NCI-H2227 treated with DMSO at 0.1 percent for 48 hours (cell line): ENCODE measurements at regions not wholly inside any gene's neighbourhood (a gene's known extent, or its start where the extent isn't known, plus 50 kb on each side); places are given as distances from the start of the nearest gene placed in this dataset.
"Not testable (repeated sequence)": the region's sequence is repeated elsewhere in the genome, so short reads cannot be mapped to it uniquely, and the experiment has no call there.

Experiments used
- DNase-seq: peaks from one replicate; lab custom pipeline; 2025; lab: John Stamatoyannopoulos, UW

DNA sequence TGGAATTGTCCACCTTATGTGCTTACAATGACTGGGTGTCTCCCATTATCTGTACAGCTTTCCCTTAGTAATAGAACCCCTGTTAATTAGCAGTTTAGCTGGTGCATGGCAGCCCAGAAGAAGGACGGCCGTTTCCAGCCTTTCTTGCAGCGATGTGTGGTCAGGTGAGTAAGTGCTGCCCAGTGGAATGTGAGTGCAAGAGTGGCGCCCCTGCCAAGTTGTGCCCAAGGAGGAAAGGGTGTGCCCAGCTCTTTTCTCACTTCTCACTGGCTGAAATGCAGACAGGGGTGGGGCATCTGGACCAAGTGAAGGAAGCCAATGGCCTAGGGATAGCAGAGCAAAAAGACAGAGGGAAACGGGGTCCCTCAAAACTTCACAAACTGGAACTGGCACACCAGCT, 296.8 kb downstream of the PREX1 start:
- no peak for DNase-seq

DNA sequence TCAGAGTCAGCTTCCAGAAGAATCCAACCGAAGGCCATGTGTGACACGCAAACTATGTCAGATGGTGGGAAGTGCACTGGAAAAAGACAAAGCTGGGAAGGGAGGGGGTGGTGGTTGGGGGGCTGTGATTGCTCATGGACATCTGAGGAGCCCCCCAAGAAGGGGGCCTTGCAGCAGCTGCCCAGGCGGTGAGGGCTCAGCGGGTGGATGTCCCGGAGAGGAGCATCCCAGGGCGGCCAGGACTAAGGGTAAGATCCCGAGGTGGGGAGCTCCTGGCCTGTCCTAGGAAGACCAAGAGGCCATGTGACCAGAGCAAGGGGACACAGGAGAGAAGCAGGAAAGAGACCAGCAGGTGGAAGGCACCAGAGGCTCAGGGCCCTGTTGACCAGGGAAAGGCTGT, 299.5 kb downstream of the PREX1 start:
- DNase-seq, result no peak

DNA sequence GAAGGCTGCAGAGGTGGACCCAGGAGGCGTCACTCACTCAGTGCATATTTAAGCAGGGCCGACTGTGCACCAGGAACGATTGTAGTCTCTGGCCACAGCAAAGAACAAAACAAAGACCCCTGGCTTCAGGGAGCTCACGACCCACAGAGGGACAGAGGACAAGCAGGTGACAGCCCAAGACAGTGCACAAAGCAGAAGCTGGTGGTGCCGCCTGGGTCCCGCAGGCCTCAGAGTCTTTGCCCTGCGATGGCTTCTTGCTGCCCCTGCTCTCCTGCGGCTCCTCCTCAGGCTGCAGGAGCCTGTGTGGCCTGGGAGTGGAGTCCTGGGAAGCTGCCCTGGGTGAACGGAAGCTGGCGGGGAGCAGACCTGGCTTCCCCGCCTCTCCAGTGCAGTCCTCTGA, 300.0 kb downstream of the PREX1 start:
- DNase-seq, result no peak

DNA sequence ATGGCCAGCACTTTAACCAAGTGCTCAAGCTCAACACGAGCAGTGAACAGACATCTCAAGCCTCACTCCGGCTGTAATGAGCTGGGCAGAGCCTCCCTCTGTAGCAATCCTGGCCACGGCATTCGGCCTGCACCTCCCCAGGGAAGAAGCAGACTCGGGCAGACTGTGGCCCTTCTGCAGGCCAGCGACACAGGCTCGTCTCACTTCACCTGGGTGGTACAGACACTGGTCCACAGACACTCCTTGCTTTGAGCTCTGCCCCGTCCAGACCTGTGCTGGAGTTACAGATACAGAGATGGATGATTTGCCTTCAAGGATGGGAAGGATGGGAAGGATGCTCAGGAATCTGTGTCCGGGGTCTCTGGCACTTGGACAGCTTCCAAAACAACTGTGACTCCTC, 300.9 kb downstream of the PREX1 start:
- no peak for DNase-seq

GRCh38 chr20:48525400-48525799, 302.4 kb downstream of the PREX1 start:
- DNase-seq, result no peak

DNA sequence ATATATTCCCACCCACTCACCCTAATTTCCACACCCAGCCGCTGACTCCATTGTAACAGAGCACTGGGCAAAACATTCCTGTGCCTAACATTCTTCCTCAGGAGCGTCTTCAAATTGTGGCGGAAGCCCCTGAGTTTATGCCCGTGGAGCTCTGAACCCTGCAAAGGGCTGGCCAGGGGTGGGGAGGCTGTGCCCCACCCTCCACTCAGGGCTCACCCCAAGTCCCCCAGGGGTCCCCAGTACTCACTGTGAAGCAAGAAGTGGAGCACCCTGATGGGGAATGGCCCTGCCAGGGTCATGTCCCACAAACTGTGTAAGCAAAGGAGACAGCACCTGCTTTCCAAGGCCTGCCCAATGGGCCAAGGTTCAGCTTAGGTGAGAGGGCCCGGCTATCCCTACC, 303.2 kb downstream of the PREX1 start:
- DNase-seq, result no peak

GRCh38 chr20:48523191-48523995, 304.4 kb downstream of the PREX1 start:
- no peak for DNase-seq

- DNase-seq, result no peak
Observed at GRCh38 chr20:48521121-48521520, 306.7 kb downstream of the PREX1 start.

GRCh38 chr20:48516196-48516595, 311.6 kb downstream of the PREX1 start:
- DNase-seq, result not testable (repeated sequence)

- not testable (repeated sequence) for DNase-seq
Observed at GRCh38 chr20:48514577-48514976, 313.2 kb downstream of the PREX1 start.

DNA sequence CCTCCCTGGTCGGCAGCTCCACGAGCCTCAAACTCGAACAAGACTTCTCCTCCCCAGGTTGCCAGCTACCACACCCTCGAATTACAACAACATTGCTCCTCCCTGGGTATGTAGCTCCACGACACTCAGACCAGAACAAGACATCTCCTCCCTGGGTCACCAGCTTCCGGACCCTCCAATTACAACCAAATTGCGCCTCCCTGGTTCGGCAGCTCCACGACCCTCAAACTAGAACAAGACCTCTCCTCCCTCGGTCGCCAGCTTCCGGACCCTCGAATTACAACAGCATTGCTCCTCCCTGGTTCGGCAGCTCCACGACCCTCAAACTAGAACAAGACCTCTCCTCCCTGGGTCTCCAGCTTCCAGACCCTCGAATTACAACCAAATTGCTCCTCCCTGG, 315.3 kb downstream of the PREX1 start:
- DNase-seq, result not testable (repeated sequence)

DNA sequence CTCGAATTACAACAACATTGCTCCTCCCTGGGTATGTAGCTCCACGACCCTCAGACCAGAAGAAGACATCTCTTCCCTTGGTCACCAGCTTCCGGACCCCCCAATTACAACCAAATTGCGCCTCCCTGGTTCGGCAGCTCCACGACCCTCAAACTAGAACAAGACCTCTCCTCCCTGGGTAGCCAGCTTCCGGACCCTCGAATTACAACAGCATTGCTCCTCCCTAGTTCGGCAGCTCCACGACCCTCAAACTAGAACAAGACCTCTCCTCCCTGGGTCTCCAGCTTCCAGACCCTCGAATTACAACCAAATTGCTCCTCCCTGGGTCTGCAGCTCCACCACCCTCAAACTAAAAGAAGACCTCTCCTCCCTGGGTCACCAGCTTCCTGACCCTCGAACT, 322.7 kb downstream of the PREX1 start:
- DNase-seq, result not testable (repeated sequence)

DNA sequence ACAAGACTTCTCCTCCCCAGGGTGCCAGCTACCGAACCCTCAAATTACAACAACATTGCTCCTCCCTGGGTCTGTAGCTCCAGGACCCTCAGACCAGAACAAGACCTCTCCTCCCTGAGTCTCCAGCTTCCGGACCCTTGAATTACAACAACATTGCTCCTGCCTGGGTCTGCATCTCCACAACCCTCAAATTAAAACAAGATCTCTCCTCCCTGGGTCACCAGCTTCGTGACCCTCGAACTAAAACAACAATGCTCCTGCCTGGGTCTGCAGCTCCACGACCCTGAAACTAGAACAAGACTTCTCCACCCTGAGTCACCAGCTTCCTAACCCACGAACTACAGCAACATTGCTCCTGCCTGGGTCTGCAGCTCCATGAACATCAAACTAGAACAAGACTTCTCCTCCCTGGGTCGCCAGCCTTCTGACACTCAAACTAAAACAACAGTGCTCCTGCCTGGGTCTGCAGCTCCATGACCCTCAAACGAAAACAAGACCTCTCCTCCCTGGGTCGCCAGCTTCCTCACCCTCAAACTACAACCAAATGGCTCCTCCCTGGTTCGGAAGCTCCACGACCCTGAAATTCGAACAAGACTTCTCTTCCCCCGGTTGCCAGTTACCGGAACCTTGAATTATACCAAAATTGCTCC, 324.5 kb downstream of the PREX1 start:
- DNase-seq, result no peak

DNA sequence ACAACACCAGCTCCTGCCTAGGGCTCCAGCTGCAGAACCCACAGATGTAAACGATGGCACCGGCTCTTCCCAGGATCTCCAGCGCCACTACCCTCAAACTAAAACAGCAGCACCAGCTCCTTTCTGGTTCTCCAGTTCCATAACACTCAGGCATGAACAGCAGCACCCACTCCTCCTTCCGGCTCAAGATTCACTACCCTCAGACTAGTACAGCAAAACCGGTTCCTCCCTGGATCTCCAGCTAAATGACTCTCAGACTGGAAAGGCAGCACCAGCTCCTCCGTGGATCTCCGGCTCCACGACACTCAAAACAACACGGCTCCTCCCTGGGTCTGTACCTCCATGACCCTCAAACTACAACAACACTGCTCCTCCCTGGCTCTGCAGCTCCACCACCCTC, 325.0 kb downstream of the PREX1 start:
- DNase-seq, result no peak

GRCh38 chr20:48502016-48502415, 325.8 kb downstream of the PREX1 start:
- no peak for DNase-seq

DNA sequence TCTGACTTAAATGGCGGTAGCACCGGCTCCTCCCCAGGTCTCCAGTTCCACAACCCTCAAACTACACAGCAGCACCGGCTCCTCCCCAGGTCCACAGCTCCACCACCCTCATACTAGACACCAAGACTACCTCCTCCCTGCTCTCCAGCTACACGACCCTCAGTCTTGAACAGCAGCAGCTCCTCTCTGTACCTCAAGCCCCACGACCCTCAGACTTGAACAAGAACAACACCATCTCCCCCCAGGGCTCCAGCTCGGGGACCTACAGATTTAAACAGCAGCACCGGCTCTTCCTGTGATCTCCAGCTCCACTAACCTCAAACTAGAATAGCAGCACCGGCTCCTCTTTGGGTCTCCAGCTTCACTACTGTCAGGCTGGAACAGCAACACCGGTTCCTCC, 326.9 kb downstream of the PREX1 start:
- not testable (repeated sequence) for DNase-seq

DNA sequence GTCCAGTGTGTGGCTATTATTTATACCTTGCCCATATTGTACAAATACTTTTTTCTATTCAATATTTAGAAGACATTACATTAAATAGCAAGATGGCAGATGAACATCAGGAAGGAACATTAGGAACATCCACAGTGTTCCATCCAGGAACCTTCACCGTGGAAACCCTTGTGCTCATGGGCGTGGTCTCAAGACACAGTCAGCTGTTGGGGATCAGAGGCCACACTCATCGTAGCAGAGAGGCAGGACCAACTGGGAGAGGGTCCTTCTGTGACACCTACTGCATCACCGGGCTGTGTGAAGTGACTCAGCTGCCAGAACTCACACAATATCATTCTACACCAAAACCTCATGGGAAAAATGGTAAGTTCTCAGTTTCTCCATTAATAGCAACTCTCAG, 328.9 kb downstream of the PREX1 start:
- not testable (repeated sequence) for DNase-seq

- not testable (repeated sequence) for DNase-seq
Observed at GRCh38 chr20:48498125-48498524, 329.7 kb downstream of the PREX1 start.

DNA sequence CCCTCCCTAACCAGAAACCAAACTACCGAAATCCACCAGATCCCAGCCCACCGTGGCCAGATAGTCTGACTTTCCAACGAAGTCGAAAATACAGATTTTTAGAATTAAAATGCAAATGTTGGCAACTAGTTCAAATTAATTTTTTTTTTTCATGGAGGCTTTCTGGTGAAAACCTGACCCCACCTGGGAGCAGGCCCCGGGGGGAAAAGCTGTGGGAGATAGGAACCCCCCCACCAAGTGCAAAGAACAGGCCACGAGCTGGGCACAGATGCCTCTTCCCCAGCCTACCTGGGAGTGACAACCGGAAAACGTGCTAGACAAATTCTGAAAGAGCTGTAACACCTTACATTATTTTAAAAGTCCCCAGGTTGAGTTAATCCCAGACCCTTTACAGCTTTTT, 333.8 kb downstream of the PREX1 start:
- no peak for DNase-seq

DNA sequence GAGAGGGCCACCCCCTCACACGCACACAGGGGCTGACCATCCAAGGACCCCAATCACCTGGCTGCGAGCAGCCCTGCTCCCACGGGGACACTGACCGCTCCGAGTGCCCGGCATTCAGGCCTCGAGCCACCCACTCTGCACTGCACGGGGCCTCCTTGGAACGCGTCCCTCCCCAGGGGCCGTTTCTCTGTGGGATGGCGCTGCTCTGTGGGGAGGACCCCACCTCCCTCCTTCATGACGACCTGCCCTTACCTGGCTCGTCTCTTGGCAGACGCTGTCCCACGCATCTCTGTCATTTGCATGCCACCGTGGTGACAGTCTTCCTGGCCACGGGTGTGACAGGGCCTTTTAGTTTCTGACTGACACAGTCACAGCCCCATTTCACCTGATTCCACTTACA, 334.5 kb downstream of the PREX1 start:
- not testable (repeated sequence) for DNase-seq

GRCh38 chr20:48492715-48493070, 335.1 kb downstream of the PREX1 start:
- no peak for DNase-seq

DNA sequence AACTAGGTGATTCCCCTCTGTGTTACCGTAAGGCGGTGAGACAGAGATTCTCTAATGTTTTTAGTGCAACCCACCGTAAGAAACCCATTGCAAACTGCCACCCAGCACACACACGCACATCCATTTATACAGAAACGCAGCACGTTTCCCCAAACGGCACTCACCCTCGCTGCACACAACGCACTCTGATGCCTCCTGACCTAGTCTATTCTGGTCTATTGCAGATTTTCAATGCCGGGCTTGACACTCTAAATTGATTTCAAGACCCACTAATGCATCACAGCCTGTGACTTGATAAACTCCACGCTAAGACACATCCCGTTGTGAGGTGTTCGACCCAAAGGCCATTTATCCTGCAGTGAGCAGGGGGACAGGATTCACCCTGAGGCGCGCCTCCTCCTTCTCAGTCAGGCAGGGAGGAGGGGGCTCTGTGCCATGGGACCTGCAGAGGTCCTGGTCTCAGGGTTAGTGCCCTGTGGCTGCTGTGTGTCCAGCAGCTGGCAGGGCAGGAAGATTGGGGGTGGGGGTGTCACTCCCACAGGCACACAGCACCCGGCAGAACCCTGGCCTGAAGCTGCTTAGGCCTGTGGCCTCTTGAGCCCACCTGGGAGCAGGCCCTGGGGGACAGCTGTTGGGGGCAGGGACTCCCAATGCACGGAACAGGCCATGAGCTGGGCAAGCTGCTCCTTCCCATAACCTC, 335.6 kb downstream of the PREX1 start:
- DNase-seq, result no peak
